MCF 10A (cell line): ENCODE measurements at regions not wholly inside any gene's neighbourhood (a gene's known extent, or its start where the extent isn't known, plus 50 kb on each side); places are given as distances from the start of the nearest gene placed in this dataset.
"Not testable (repeated sequence)": the region's sequence is repeated elsewhere in the genome, so short reads cannot be mapped to it uniquely, and the experiment has no call there.

Source experiments
- BruUV-seq: library from RNA; stranded (reverse); fragments of 400-500 nt; replicated peaks from 2 replicates; lab custom pipeline; 2021; lab: Mats Ljungman, UMichigan
- CTCF ChIA-PET: fragments of 300-600 bp; sonication (Branson Sonifier 250); formaldehyde crosslinking; extraction: SDS; loops from one replicate; lab custom pipeline; 2021; ENCODE audit warnings: antibody characterized with exemption, inconsistent platforms; lab: Yijun Ruan, JAX
- POLR2A ChIA-PET: fragments of 300-600, 350-650 bp; sonication (Branson Sonifier 250); formaldehyde crosslinking; extraction: SDS; loops from one replicate; lab custom pipeline; 2020; ENCODE audit warnings: antibody characterized with exemption, inconsistent platforms; lab: Yijun Ruan, JAX
- DNase-seq: peaks from one replicate; pipeline ENCODE4 v3.0.0-alpha.2; 2018; ENCODE audit not compliant: unreplicated experiment
- H3K27ac Mint-ChIP-seq: one replicate; pipeline ENCODE4 v1.8.0; 2022; ENCODE audit warnings: mild to moderate bottlenecking, low read depth, mixed read lengths; ENCODE audit not compliant: unreplicated experiment
- H3K27me3 Mint-ChIP-seq: one replicate; pipeline ENCODE4 v1.8.0; 2022; ENCODE audit warnings: mixed read lengths; ENCODE audit not compliant: insufficient read depth, unreplicated experiment
- H3K36me3 Mint-ChIP-seq: one replicate; pipeline ENCODE4 v1.8.0; 2022; ENCODE audit warnings: mild to moderate bottlenecking, moderate library complexity, mixed read lengths; ENCODE audit not compliant: insufficient read depth, unreplicated experiment
- H3K4me1 Mint-ChIP-seq: one replicate; pipeline ENCODE4 v1.8.0; 2022; ENCODE audit warnings: mixed read lengths; ENCODE audit not compliant: insufficient read depth, unreplicated experiment
- H3K4me3 Mint-ChIP-seq: one replicate; pipeline ENCODE4 v1.8.0; 2022; ENCODE audit warnings: mild to moderate bottlenecking, moderate library complexity, mixed read lengths; ENCODE audit not compliant: unreplicated experiment
- H3K9me3 Mint-ChIP-seq: one replicate; pipeline ENCODE4 v1.8.0; 2022; ENCODE audit warnings: mixed read lengths; ENCODE audit not compliant: unreplicated experiment
- CTCF ChIP-seq: fragments of 200-600 bp; IDR thresholded peaks from one replicate; pipeline ENCODE4 v1.8.0; 2022; ENCODE audit warnings: antibody characterized with exemption, mild to moderate bottlenecking; ENCODE audit not compliant: unreplicated experiment
- intact Hi-C: fragments of 100-400 bp; cut with micrococcal nuclease; formaldehyde crosslinking; loops from 2 replicates; pipeline ENCODE4 v1.14.1; 2022

GRCh38 chr5:112492291-112492690, 73.2 kb upstream of the EPB41L4A start:
- Mint-ChIP-seq H3K4me1 (no peaks in the 10 kb centered on the region), H3K4me3 (no peak overlapping the region), H3K27ac (no peak overlapping the region), H3K27me3 (no peaks in the 10 kb centered on the region), H3K36me3 (no peaks in the 10 kb centered on the region), H3K9me3 (no peaks in the 10 kb centered on the region)
- CTCF ChIA-PET = interaction anchor here (0.5 to 5.0 kb wide), 26 partner anchors 11 to 788 kb away, joined by 3 to 44 read pairs (median 4); partner anchors contain the start of gene EPB41L4A
- DNase-seq = peak; percentile 79
- no TSS peak for BruUV-seq
- POLR2A ChIA-PET = interaction anchor here (0.6 to 1.1 kb wide), 5 partner anchors 13 to 72 kb away, joined by 3 read pairs; no protein-coding TSS in a partner anchor
- peak; percentile 50 for TF ChIP-seq CTCF
- intact Hi-C loops = loop anchor here (1.0 kb wide), 2 partner anchors 282 to 317 kb away; no protein-coding TSS in a partner anchor

GRCh38 chr5:112503749-112504501, 84.8 kb upstream of the EPB41L4A start:
- BruUV-seq, H3K36me3 Mint-ChIP-seq, H3K9me3 Mint-ChIP-seq, H3K27ac Mint-ChIP-seq, H3K4me1 Mint-ChIP-seq, H3K4me3 Mint-ChIP-seq, intact Hi-C loops, DNase-seq: not testable (repeated sequence)
- peaks cover 57% of the 10 kb centered on the region for H3K27me3 Mint-ChIP-seq
- ChIA-PET POLR2A (interaction anchor here (0.8 to 1.7 kb wide), 2 partner anchors 9 to 187 kb away, joined by 3 read pairs; no protein-coding TSS in a partner anchor), CTCF (interaction anchor here (0.7 to 3.6 kb wide), 3 partner anchors 11 to 133 kb away, joined by 4 to 15 read pairs (median 5); no protein-coding TSS in a partner anchor)

GRCh38 chr5:112509097-112509496, 90.0 kb upstream of the EPB41L4A start:
- CTCF ChIA-PET = interaction anchor here (1.3 kb wide), 1 partner anchor 20 kb away, joined by 4 read pairs; no protein-coding TSS in a partner anchor
- H3K9me3 Mint-ChIP-seq, H3K4me1 Mint-ChIP-seq, H3K36me3 Mint-ChIP-seq, H3K4me3 Mint-ChIP-seq, BruUV-seq, H3K27ac Mint-ChIP-seq, POLR2A ChIA-PET, intact Hi-C loops, DNase-seq: not testable (repeated sequence)
- peaks cover 30% of the 10 kb centered on the region for H3K27me3 Mint-ChIP-seq

- Mint-ChIP-seq H3K27ac (no peak overlapping the region), H3K36me3 (no peaks in the 10 kb centered on the region), H3K27me3 (peaks cover 2% of the 10 kb centered on the region), H3K4me3 (no peak overlapping the region), H3K4me1 (no peaks in the 10 kb centered on the region), H3K9me3 (no peaks in the 10 kb centered on the region)
- TF ChIP-seq CTCF = no peak
- DNase-seq = no peak
- ChIA-PET CTCF (no interaction called here), POLR2A (no interaction called here)
- intact Hi-C loops = no loop called here
- no TSS peak for BruUV-seq
Measured at GRCh38 chr5:112511920-112512319, 92.8 kb upstream of the EPB41L4A start.

GRCh38 chr5:112512901-112513300, 93.8 kb upstream of the EPB41L4A start:
- ChIA-PET POLR2A (interaction anchor here (1.0 to 1.5 kb wide), 2 partner anchors 347 to 352 kb away, joined by 3 read pairs; no protein-coding TSS in a partner anchor), CTCF (interaction anchor here (0.7 to 0.9 kb wide), 3 partner anchors 9 to 878 kb away, joined by 3 read pairs; no protein-coding TSS in a partner anchor)
- no peak for DNase-seq
- Mint-ChIP-seq H3K27ac (no peak overlapping the region), H3K4me1 (no peaks in the 10 kb centered on the region), H3K36me3 (no peaks in the 10 kb centered on the region), H3K27me3 (peaks cover under 1% of the 10 kb centered on the region), H3K4me3 (no peak overlapping the region), H3K9me3 (no peaks in the 10 kb centered on the region)
- no TSS peak for BruUV-seq
- intact Hi-C loops = no loop called here
- no peak for TF ChIP-seq CTCF
